ENCODE measurements at regions not wholly inside any gene's neighbourhood (a gene's known extent, or its start where the extent isn't known, plus 50 kb on each side); places are given as distances from the start of the nearest gene placed in this dataset.
"Not testable (repeated sequence)": the region's sequence is repeated elsewhere in the genome, so short reads cannot be mapped to it uniquely, and the experiment has no call there.

DNA sequence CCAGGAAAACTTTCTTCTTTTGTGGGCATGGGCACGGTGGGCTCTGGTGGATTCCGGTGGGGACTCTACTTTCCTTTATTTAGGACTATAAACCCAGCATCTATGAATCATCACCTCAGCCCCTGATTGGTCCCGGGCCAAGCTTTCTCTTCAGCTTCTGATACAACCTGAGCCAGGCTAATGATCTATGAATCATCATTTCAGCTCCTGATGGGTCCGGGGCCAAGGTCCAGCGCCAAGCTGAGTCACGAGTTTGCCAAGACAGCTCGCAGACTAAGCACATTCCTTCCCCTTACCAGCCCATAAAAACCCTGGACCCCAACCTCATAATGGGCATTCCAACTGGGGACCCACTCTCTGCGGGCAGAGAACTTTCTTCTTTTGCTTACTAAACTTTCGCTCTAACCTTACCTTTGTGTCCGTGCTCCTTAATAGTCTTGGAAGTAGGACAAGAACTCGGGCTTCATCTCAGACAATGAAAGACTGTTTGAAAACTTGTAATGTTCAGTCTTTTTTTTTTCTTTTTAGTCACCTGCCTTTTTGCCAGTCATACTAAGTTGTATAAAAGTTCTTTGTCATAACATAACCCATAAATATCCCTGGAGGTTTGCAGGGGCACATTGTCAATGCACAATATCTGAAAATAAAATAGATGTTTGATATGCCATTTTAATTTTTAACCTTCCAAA lies 904.9 kb upstream of the EPHA5 start:
- no peak for FAIRE-seq

DNA sequence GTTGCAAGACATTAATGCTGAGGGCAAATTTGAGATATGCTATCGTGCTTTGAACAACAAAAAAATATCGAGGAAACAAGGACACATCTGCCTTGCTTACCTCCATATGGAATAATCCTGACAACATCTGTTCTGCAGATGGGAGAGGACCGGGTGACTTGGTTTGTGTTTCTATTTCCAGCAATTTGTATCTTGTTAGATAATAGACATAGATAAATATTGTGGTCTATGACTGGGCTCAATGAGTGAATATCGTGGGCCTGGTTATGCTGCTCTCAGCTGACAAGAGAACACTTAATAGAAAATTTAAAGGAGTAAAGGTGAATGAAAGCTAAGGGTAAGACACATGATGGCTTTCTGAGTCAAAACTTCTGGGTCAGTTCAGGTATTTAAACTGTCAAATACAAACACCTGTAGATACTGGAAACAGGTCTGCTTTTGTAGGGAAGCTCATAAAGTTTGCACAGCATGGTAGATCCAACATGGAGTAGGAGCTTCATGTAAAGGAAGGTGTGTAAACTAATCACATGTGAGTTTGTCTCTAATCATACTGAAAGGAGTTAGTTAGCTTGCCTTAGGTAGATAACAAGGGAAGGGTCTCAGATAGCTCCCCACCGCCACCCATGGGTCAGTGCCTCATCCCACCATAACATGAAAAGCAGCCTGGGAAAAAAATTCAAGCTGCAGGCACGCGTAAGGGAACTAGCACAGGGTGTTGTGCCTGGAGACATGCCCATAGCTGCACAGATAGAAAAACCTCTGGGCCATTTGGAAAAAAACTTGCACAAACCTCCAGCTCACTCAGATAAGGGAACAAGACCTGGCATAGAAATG lies 904.1 kb upstream of the EPHA5 start:
- no peak for FAIRE-seq

DNA sequence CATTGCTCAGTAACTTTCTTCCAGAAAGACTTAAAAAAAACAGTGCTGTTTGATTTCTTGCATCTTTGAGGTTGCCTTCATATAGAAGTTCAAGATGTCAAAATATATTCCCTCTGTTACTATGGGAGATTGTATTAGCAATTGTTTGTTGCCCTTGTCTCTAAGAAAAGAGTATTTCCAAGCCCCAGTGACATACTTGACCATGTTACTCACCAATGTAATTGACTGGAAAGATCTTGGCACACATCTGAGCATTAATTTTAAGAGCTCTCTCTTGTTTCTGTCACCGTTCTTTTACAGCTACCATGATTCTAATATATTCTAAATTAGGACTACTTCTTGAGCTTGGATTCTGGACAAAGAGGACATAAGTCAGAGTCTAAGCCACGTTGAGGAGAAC lies 902.7 kb upstream of the EPHA5 start:
- no peak for FAIRE-seq

DNA sequence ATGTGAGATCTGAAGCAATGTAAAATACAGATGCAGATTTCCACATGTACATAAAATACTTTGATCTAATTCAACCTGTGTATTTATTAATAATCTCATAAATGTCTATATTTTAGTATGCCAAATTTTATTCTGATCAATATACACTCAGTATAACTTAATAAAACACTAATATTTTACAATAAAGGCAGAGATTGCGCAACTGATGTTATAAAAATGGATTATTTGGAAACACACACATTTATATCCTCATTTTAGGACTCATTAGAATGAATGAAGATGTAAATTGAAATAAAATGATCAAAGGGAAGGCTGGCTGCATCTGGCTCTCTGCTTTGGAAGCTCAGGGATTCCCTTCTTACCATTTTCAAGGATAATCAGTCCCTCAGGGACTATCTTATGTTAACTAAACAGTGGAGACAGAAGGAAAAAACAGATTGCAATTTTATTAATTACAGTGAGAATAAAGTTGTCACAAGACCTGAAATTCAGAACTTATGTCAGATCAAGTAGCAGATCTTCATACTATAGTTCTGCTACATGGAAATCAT lies 900.9 kb upstream of the EPHA5 start:
- no peak for FAIRE-seq

- no peak for FAIRE-seq
Observed at GRCh38 chr4:66569228-66569627, 898.9 kb upstream of the EPHA5 start.

DNA sequence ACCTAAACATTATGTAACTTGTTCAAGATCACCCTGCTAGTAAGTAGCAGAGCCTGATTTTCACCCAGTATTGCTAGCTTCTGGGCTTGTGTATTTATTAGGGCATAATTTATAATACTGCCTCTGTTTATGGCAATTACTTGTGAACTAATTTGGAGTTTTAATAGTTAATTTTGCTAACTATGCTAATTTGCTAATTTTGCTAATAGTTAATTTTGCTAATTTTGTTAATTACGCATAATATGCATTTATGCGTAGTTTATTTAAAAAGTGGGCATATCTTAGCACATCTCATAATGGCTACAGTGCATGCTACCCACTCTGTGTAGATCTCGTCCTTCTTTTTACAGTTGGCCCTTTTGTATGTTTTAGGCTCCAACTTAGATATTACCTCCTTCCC lies 898.1 kb upstream of the EPHA5 start:
- no peak for FAIRE-seq

DNA sequence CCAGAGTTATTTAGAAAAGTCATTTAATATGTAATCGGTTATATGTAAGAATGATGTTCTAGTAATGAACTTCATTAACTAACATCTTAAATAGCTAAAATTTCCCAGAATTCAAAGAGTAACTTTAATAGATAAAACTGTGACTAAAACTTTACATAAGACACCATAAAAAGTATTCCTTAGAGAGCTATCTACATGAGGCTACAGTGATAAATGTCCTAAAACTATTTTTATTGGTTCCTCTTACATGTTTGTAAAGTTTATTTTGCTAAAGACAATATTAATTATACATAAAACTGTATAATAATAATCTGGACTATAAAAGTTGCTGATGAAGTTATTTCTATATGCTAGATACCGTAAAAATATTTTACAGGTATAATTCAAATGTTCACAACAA lies 897.7 kb upstream of the EPHA5 start:
- FAIRE-seq, result peak; percentile 19

DNA sequence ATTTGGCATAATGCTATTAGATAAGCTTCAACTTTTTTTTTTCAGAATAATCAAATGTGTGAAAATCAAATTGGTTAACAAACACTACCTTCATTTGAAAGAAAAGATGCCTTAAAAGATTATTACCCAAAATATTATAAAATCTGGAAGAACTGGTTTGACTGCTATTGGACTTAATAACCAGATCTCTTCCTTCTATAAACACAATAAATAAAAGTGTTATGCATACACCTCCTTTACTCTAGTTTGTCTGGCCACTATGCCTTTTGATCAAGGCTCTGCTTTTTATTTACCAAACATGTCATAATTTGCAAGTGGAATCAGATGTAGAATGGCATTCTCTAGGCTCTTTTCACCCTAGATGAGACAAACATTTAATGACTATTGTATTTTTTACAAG lies 897.3 kb upstream of the EPHA5 start:
- no peak for FAIRE-seq

DNA sequence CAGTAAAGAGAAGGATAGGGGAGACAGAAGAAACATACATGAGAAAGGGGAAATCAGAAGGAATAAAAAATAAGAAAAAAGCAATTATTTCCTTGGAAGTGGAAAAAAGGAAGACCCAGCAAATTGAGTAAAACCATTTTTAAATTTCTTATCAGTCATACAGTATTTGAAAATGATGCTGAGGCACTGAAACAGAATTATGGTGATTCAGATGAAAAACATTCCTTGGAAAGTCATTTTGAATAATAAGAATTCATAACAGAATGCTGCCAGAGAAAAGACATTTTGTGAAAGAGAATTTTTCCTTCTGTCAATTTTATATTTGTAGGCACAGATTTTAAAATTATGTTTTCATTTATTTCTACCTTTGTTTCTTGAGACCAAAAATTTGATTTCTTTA lies 895.5 kb upstream of the EPHA5 start:
- FAIRE-seq, result no peak

DNA sequence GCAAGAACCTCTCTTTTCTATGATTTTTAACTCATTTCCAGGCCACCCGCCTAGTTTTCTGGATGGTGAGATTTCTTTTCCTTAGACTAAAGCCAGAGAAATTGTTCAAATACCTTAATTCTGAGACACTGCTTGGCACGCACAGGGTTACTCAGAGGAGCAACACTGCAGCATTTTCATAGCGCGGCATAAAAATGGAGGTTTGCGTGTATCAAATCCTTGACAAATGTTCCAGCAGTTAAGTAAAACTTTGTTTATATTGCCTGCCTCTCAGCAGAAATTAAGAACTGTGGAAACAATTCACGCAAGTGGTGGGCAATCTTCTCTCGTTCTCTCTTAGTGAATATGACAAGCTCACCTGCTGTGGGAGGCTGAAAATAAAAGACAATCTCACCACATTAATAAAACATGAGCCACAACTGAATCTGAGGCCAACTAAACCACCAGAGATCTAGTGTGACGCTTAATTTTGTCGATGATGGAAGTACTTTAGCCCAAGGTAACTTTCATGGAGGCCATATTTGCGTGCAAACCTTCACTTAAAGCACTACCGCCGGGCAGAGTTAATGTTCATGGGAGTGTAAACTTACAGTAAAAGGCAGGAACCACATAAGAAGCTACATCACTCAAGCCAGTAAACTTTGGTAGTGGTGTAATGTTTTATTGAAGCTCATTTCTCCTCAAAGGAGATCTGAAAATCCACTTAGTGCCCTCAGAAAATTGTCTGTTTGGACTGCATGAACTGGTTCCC lies 894.8 kb upstream of the EPHA5 start:
- no peak for FAIRE-seq

GRCh38 chr4:66562276-66562806 lies 892.1 kb upstream of the EPHA5 start:
- no peak for FAIRE-seq

DNA sequence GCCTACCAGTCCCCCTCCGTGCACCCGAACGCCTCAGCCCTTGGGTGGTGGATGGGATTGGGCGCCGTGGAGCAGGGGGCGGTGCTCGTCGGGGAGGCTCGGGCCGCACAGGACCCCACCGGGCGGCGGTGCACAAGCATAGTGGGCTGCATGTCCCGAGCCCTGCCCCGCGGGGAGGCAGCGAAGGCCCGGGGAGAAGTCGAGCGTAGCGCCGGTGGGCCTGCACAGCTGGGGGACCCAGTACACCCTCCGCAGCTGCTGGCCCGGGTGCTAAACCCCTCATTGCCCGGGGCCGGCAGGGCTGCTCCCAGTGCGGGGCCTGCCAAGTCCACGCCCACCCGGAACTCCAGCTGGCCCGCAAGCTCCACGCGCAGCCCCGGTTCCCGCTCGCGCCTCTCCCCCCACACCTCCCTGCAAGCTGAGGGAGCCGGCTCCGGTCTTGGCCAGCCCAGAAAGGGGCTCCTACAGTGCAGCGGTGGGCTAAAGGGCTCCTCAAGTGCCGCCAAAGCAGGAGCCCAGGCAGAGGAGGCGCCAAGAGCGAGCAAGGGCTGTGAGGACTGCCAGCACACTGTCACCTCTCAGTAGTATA lies 891.3 kb upstream of the EPHA5 start:
- not testable (repeated sequence) for FAIRE-seq

DNA sequence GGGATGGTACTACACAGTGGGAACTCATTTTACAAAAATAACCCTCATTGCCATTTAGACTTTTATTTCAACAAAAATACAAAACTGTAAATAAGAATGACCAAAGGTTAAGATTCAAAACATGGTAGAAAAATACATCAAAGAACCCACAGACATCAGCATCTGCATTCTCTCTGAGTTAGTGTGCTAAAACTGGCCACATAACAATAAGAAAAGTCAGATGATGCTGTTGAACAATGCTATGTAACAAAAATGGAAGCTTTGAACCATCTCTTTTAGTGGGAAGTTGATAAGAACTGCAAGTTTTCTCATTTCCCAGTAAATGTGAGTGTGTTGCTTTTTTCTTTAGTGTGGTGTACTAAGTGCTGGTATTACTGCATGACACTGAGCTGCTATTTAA lies 888.4 kb upstream of the EPHA5 start:
- no peak for FAIRE-seq

- no peak for FAIRE-seq
Observed at GRCh38 chr4:66556651-66557278, 886.5 kb upstream of the EPHA5 start.

- no peak for FAIRE-seq
Observed at GRCh38 chr4:66555301-66555700, 885.0 kb upstream of the EPHA5 start.

DNA sequence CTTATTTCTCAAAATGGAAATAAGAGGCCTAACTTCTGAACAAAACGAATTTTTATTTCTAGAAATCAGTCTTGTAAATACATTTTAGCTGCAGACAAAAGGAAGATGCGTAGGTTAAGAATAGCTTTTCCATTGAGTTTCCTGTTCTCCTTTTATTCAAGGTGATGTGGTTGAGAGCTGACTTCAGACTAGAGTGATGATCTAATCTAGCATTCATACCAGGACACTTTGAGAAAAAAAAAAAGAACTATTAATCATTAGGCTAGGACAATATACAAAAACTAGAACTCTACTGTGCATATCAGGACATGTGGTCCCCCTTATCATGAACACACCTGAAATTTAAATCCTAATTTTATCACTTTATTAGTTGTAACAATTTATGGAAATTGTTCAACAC lies 884.5 kb upstream of the EPHA5 start:
- FAIRE-seq, result no peak

DNA sequence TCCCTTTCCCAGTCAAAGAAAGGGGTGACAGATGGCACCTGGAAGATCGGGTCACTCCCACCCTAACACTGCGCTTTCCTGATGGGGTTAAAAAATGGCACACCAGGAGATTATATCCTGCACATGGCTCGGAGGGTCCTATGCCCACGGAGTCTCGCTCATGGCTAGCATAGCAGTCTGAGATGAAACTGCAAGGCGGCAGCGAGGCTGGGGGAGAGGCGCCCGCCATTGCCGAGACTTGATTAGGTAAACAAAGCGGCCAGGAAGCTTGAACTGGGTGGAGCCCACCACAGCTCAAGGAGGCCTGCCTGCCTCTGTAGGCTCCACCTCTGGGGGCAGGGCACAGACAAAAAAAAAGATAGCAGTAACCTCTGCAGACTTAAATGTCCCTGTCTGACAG lies 875.0 kb upstream of the EPHA5 start:
- FAIRE-seq, result not testable (repeated sequence)

DNA sequence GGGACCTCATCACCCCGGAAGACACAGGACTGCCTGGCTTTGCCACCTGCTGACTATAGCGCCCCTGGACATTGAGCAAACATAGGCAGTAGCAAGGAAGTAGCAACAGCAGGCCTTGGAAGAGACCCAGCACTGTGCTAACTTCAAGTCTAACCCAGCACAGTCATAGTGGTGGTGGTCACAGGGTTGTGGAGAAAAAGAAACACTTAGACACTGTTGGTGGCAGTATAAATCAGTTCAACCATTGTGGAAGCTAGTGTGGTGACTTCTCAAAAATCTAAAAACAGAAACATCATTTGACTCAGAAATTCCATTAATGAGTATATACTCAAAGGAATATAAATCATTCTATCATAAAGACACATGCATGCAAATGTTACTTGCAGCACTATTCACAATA lies 874.0 kb upstream of the EPHA5 start:
- FAIRE-seq, result no peak

DNA sequence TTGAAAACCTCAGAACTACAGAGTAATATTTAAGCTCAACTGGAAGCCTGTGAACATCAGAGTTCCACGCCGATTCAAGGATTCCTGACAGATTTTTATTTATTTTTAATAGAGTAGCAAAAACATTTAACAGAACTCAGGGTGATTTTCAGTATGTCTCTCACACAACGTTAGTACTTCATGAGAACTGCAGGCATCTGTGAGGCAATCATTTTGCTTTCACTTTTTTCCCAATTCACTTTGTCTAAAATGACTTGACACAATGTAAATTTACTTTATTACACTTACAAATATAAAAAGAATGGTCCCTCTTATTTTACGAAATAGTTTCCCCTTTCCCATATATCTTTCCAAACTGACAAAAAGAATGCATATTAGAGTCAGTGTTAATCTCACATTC lies 869.5 kb upstream of the EPHA5 start:
- no peak for FAIRE-seq

DNA sequence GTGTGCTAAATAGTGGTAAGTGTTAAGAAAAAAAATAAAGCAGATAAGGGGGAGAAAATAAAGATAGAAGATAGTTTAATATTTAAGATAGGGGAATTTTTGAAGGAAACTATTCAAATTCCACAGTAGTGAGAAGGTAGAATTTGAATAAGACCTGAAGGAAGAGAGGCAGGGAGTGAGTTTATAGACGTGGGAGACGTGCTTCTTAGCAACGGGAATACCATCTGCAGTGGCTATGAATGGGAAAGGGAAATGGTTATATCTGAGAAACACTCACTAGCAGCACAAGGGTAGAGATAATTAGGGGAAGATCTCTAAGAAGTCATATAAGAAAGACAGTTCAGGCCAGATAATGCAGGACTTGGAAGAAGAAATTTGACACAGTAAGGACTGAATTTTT lies 854.5 kb upstream of the EPHA5 start:
- no peak for FAIRE-seq

GRCh38 chr4:66522244-66522643 lies 852.0 kb upstream of the EPHA5 start:
- FAIRE-seq, result no peak

DNA sequence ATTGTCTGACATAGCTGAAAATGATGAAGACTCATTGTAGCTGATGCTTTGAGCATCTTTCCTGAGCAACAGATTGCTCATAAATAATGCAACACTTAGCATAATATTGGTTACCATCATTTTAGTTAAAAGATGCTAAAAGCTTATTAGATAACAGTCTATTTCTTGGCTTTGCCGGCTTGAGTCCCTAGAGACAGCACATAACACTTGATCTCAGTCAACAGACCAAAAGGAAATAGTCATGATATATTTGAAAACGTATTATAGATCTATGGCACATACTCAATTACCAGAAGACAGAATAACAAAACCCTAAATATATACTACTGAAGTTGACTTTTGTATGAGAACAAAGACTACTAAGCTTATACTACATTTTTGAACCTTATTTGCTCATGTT lies 846.7 kb upstream of the EPHA5 start:
- no peak for FAIRE-seq

All from A204.1 (cell line).